Activated CD4-positive, alpha-beta T cell treated with anti-CD3 and anti-CD28 coated beads for 48 hours (primary cell): ENCODE measurements at regions not wholly inside any gene's neighbourhood (a gene's known extent, or its start where the extent isn't known, plus 50 kb on each side); places are given as distances from the start of the nearest gene placed in this dataset.
"Not testable (repeated sequence)": the region's sequence is repeated elsewhere in the genome, so short reads cannot be mapped to it uniquely, and the experiment has no call there.

Source experiments
- DNase-seq: peaks from one replicate; pipeline ENCODE4 v3.0.0-alpha.2; 2020

DNA sequence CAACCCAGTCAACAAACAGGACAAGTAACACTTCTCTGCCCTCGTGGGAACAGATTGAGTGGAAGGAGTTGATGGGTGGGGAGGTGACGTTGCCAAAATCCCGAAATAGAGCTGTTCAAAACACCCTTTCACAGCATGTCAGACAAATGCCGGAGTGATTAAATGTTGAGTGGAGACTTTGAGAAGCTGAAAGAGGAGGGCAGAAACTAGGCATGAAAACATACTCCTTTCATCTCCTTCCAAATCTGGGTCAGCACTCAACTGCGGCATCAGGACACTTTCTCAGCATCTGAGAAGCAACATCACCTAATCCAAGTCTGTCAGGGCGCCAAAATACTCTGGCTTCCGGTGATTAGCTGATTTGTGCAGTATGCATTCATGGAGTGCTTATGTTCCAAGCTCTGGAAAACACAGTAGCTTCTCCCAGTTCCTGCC is 51.5 kb upstream of the MRI1 start:
- no peak for DNase-seq

DNA sequence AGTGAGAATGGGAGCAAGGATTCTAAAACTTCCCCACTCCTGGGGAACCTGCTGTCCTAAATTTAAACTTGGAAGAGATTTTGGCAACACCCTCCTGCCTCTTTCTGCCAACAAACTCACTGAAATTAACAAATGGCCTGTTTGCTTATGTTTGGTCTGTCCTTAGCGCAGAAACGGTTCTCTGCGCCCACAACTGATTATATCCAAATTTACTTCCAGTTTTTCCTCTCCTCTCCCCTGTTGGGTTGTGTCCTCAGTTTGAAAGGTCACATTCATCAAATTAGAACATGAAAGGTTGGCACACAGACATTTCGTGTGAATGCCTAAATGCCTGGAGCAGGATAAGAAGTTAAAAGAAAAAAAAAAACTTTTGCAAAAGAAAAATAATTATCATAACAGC is 56.4 kb upstream of the MRI1 start:
- DNase-seq = no peak

DNA sequence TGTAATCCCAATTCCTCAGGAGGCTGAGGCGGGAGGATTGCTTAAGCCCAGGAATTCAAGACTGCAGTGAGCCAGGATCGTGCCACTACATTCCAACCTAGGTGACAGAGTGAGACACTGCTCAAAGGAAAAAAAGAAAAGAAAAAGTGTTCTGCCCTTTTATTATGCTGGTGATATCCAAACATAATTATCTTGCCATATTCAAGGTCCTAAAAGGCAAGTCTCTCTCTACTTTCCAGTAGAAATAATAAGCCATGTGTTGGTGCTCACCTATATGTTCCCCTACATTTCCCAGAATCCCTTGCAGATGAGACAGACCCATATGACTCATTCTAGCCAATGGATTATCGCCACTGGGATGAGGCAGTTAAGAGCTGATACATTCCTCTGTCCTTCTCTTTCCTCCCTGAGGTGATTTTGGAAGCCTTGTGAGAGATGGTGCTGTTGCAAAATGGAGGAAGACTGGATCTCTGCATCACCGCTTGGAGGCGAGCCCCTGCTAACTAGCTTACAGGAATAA is 58.3 kb upstream of the MRI1 start:
- no peak for DNase-seq

DNA sequence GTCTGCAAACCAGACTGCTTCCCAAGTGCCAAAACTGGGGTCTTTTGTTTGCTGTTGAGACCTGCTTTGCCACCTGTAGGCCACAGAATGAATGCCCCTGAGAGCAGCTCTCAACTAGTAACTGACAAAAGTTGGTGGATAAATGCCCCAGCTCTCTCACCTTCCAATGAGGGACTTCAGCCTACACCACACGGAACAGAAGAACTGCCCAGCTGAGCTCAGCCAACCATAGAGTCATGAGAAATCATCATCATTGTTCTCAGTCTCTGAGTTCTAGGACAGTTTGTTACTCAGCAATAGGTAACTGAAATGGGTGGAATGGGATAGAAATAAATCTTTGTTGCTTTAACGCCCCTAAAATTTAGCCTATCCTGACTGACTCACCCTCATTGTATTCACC is 59.1 kb upstream of the MRI1 start:
- DNase-seq = no peak

DNA sequence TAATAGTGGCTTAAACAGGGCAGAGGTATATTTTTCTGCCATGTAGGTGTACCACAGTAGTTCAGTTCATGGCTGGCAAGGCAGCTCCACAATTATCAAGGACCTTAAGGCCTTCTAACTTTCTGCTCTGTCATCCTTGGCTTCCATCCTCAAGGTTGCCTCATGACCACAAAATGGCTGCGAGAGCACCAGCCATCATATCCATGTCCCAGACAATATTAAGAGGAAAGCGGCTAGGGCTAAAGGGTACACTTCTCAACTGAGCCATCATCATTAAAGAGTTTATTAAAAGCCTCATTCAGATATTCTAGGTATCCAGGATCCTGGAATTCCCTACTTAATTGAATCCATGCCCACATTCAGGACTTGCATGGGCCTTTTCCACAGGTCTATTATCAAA is 62.7 kb upstream of the MRI1 start:
- DNase-seq = no peak

DNA sequence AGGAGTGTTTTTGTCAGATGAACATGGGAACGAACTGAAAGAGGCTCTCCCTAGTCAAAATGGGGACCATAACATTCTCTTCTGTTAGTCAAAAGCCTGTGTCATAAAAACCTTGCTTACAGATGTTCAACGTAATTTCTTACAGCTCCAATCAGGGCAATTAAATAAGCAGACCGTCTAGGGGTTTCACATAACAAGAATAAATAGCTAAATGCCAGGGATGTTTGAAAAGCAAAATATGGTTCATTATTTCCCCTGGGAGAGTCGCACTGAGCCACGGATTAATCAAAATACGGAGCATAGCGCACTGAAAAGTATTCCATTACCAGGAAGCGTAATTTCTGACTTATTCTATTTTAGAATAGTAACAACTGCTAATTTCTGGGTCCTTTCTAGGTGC is 63.7 kb upstream of the MRI1 start:
- no peak for DNase-seq

DNA sequence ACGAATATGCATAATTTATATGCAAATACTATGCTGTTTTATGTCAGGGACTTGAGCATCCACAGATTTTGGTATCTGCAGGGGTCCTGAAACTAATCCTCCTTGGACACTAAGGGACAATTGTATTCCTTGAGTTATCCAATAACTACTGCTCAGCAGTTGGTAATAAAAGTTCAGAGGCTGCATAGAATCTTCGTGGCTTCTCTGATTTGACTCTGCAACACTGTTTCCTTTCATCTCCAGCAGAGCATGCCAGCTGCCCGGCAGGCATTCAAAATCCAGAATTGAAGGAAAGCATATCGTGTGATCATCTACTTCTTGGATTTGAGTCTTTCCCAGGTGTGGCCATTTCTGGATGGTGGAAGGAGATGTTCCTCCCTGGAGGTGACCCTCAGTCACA is 64.5 kb upstream of the MRI1 start:
- no peak for DNase-seq

DNA sequence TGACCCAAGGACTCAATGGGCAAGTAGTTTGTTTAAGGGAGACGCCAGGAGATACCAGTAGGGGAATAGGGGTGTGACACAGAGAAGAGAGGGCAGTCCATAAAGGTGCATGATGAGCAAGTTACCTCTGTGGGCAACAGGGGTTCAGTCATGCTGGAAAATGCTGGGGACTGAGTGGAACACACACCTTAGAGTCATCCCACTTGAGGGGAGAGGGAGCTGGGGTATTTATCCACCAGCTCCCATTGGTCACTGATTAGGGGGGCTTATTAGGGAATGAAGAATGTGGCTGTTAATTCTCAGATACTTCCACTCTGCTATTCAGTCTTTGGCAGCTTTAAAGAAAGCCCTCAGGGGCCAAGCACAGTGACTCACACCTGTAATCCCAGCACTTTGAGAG is 67.5 kb upstream of the MRI1 start:
- DNase-seq = no peak

DNA sequence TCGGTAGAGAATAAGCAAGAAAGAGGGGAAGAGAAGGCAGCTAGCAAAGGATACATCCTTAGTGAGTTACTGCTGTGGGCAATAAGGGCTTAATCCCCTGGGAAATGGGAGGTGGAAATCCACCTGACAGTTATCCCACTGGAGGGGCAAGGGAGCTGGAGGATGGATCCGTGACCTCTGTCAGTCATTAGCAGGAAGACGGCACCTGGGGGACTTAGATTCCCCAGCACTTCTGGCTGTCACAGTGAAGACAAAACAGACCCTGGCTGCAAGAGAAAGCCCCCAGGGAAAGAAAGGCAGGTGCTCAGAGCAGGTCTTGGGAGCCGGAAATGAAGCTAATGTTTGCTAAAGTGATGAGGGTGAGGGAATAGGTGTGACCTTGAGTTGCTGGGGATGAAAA is 70.4 kb upstream of the MRI1 start:
- no peak for DNase-seq

DNA sequence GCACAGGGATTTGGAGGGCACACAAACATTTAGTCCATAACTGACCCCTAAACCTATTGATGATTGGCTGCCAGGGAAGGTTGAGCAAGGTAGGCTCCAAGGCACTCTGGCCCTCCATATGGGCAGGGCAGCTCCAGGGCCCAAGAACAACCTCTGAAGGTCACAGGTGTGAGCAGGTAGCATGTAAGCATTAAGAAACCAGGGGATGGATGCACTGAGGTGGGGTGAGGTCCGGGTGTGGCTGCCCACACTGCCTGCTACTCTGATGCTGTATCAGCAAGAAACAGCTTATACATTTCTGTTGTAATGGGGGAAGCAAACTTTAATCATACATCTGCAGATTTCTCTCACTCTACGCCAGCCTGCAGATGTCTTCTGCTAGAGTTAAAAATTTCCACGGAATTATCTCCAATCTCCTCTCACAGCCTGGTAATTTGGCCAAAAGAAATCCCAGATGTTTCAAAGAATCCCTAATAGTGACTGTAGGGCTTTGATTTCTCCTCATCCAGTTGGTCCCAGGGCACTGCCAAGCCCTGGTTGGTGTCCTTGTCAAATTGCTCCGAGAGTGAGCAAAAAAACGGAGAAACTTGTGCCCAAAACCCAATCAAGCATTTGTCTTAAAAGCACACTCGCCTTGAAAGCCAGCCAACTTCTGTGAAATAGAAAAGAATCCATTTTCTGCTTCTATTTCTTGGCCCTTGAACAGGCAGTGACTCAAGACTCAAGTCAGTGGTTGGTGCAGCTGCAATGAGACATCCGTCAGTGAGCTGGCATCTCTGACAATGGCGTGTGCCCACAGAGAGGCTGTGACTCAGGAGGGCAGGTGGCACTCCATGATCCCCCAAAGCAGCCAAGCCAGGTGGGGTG is 72.5 kb upstream of the MRI1 start:
- DNase-seq = no peak

DNA sequence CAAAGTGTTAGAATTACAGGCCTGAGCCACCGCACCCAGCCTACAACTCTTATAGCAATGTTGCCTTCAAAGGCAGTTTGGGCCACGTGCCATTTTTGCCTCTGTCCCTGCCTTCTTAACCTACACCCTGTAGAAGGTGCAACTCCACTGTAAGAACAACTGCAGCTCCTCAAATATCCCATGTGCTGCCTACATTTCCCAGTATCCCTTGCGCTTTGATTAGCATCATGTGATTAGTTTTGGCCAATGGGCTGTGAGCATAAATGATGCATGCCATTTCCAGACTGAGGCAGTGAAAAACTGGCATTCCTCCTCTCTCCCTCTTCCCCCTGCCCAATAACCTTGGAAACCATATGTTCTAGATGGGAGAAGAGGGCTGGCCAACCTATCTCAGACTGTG is 75.2 kb upstream of the MRI1 start:
- DNase-seq = peak; percentile 3

DNA sequence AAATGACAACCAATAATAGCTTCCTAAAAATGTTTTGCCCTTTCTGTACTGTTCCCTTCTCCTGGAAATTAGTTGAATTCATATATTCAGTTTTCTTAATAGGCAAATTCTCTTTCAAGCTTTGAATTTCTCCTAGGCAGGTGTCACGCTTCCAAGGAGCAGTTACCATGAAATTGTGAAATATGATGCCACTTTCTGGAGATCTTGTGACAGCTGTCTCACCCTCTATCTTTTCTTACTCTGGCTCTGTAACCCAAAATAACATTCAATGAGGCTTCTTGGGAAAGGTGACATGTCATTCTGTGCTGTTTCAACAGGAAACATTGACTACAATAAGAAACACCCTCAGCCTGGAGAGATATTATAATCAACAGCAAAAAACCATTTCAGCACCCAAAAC is 80.3 kb upstream of the MRI1 start:
- no peak for DNase-seq

DNA sequence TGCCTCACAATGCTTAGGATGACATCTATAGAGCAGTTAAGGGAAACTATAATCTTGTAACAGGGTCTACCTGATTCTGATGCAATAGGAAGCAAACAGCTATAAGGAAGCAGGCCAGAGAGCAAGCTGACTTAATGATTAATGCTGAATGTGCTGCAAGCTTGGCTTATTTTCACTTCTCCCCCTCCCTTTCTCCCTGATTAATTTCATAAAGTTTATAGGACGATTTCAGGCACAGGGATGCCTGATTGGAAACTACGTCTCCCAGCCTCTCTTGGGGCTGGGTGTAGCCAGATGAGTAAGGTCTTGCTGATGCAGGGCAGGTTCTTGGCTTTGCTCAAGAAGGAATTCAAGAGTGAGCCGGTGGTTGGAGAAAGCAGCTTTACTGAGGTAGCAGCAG is 82.8 kb upstream of the MRI1 start:
- no peak for DNase-seq

DNA sequence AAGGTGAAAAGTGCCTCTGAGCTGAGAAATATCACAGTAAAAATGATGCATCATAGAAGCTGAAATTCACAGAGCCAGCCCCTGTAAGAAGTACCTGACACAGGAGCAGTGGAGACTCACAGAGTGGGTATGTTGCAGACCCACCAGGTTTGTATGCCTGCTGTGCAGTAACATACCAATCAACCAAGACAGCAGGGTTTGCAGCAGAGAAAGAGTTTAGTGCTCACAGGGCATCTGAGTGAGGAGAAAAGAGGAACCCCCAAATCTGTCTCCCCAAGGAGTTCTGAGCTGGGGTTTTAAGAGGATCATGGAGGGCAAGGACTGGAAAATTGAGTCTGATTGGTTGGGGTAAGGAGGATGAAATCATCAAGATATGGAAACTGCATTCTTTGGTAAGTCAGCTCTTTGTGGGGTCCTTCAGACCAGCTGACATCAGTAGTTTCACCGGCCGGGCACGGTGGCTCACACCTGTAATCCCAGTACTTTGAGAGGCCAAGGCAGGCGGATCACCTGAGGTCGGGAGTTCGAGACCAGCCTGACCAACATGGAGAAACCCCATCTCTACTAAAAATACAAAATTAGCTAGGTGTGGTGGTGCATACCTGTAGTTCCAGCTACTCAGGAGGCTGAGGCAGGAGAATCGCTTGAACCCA is 83.5 kb upstream of the MRI1 start:
- DNase-seq = not testable (repeated sequence)

DNA sequence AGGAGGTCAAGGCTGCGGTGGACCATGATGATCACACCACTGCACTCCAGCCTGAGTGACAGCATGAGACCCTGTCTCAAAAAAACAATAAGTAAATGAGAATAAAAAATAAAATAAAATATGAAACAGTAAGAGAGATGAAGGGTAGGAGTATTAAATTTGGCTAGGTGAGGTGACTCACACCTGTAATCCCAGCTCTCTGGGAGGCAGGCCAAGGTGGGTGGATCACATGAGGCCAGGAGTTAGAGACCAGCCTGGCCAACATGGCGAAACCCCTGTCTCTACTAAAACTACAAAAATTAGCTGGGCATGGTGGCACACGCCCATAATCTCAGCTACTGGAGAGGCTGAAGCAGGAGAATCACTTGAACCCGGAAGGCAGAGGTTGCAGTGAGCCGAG is 87.4 kb upstream of the MRI1 start:
- DNase-seq = not testable (repeated sequence)

DNA sequence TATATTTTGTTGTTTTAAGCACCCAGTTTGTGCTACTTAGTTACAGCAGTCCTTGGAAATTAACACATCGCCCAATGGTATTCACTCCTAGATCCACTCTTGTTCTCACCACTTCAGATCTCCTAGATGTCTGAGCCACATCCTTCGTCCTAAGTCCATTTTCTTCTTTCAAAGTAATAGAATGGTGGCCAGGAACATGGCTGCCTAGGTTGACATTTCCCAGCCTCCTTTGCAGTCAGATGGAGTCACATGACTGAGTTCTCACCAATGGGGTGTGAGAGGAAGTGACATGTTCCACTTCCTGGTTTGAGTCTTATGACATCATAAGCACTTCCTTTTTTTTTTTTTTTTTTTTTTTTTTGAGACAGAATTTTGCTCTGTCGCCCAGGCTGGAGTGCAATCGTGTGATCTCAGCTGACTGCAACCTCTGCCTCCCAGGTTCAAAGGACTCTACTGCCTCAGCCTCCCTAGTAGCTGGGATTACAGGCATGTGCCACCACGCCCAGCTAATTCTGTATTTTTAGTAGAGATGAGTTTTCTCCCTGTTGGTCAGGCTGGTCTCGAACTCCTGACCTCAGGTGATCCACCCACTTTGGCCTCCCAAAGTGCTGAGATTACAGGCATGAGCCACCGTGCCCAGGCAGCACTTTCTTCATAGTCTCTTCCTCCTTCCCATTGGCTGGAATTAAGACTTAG is 91.7 kb upstream of the MRI1 start:
- DNase-seq = peak; percentile 47

DNA sequence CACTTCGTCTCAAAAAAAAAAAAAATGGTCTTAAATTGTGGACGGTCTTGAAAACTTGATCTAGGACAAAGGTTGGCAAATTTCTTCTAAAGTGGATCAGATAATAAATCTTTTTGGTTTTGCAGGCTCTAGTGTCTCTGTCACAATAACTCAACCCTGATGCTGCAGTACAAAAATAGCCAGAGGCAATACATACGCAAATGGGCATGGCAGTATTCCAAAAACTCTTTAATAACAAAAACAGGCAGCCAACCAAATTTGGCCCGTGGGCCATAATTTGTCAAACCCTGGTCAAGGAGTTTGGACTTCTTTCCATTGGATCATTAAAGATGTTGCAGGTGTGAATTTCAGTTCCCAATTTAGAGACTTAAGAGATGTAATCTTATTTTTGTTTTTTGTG is 93.5 kb upstream of the MRI1 start:
- no peak for DNase-seq

DNA sequence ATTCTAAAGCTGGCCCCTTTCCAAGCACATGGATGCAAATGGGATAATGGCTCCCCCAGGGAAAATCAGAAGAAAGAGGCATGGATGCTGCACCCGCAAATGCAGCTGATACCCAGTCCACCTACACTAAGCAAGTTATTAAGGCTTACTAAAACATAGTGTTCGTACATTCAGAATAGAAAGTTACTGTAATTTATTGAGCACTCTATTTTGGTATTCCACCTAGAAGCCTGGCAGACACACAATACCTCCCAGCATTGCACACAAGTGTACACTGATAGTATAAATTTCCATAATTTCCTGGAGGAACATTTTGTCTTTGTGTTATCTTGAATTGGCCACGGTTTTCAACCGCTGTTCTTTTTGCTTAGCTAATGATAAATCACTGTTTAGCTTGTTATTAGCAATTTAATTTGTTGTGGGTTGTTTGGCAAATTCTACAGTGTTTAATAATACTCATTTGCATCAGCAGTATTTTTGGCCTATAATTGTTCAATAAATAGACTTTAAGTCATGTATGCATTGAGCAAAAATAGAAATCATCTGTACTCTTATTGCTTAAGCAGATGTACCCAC is 94.5 kb upstream of the MRI1 start:
- DNase-seq = no peak

DNA sequence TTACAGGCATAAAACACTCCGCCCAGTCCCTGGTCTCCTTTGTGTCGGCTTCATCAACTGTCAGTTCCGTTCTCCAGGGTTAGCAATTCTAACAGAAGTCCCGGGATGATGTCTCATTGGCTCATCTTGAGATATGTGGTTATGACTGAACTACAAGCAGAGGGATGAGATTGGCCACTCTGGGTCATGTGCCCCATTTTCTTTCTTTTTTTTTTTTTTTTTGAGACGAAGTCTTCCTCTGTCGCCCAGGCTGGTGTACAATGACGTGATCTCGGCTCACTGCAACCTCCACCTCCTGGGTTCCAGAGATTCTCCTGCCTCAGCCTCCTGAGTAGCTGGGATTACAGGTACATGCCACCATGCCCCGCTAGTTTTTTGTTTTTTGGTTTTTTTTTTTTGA is 95.4 kb upstream of the MRI1 start:
- DNase-seq = no peak

DNA sequence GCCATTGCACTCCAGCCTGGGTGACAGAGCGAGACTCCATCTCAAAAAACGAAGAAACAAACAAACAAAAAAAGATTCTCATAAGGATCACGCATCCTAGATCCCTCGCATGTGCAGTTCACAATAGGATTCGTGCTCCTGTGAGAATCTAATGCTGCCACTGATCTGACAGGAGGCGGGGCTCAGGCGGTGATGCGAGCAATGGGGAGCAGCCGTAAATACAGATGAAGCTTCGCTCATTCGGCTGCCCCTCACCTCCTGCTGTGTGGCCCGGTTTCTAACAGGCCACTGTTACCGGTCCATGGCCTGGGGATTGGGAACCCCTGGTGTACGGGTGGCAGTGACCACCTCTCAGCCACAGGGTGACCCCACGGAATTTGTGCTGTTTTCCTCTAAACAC is 98.2 kb upstream of the MRI1 start:
- no peak for DNase-seq

DNA sequence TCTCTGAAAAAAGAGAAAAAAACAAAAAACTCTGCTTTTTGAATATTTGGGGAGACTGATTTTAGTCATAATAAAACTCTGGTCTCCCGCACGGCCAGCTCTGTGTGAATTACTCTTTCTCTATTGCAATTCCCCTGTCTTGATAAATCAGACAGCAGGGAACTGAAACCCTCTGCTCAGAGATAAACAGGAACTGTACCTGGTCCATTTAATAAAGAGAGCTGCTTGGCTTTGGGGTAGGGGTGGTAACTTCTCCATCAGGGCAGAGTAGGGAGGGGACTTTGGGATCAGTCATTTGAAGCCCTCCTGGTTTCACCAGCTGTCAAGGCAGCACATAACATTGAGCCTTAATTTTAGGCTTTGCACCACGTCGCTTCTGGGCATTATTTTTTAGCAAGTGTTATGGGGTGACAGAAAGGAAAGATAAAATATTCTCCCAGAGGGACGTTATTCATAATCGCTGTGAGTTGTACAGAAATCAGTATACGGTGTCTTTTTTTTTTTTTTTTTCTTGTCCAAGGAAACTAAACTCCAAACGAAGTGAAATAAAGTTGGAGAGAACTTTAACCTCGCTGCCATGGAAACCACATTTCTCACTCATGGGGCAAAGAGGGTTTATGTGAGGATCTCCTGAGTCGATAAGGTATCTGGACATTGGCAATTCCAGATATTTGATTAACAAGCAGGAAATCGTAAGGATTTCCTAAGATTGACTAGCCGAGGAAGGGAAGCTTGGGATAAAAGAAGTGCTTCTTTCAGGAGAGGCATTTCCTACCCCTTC is 99.0 kb upstream of the MRI1 start:
- DNase-seq = no peak

DNA sequence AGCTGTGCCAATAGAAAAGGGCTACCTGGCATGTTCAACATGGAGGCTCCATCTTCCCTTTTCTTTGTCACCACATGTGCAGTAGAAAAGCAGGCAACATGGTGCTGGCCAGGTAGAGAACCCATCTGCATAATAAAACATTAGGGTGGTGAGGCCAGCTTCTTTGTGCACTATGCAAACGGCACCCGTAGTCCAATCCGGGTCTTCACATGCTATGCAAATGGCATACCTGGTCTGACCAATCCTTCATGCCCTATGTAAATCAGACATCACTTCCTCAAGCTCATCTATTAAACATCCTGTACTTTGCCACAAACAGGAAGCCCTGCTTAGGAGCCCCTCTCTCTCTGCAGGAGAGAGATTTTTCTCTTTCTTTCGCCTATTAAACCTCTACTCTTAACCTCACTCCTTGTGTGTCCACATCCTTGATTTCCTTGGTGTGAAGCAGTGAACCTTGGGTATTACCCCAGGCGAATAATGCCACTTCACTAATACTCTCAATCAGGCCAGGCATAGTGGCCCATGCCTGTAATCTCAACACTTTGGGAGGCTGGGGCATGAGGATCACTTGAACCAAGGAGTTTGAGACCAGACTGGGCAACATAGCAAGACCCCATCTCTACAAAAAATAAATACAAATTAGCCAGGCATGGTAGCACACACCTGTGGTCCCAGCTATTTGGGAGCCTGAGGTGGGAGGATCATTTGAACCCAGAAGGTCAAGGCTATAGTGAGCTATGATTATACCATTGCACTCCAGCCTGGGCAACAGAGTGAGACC is 111.3 kb upstream of the MRI1 start:
- no peak for DNase-seq
